Right ventricle myocardium superior (tissue), 1 donor: ENCODE measurements at regions not wholly inside any gene's neighbourhood (a gene's known extent, or its start where the extent isn't known, plus 50 kb on each side); places are given as distances from the start of the nearest gene placed in this dataset.
"Not testable (repeated sequence)": the region's sequence is repeated elsewhere in the genome, so short reads cannot be mapped to it uniquely, and the experiment has no call there.

Experiments used
- ATAC-seq: fragments of 200-7000 bp; cut with Tn5 transposase; one replicate; pipeline ENCODE4 v1.9.1; 2020; ENCODE audit warnings: mild to moderate bottlenecking; ENCODE audit not compliant: poor library complexity
- DNase-seq: peaks from one replicate; pipeline ENCODE4 v3.0.0-alpha.2; 2020
- intact Hi-C: fragments of 100-400 bp; cut with DNase I; formaldehyde crosslinking; loops from one replicate; pipeline ENCODE4 v1.11.2; 2022
- donor health status: DM: no; HTN: yes; CAD: no; lungs with severe emphysema.

GRCh38 chr5:158465086-158465972 lies 606.4 kb upstream of the CLINT1 start:
- ATAC-seq, result no peak
- intact Hi-C loops, result no loop called here
- no peak for DNase-seq

GRCh38 chr5:158464383-158464782 lies 605.4 kb upstream of the CLINT1 start:
- intact Hi-C loops, result no loop called here
- DNase-seq (no peak), ATAC-seq (no peak)

- DNase-seq (peak; percentile 60), ATAC-seq (peak; percentile 53)
- intact Hi-C loops, result no loop called here
Measured at GRCh38 chr5:158463938-158464337, 605.0 kb upstream of the CLINT1 start.

- intact Hi-C loops, result no loop called here
- DNase-seq (no peak), ATAC-seq (no peak)
Measured at GRCh38 chr5:158463188-158463587, 604.2 kb upstream of the CLINT1 start.

GRCh38 chr5:158462349-158463114 lies 603.6 kb upstream of the CLINT1 start:
- ATAC-seq (peak; percentile 44), DNase-seq (peak; percentile 47)
- intact Hi-C loops, result no loop called here

GRCh38 chr5:158461240-158461854 lies 602.4 kb upstream of the CLINT1 start:
- intact Hi-C loops, result no loop called here
- ATAC-seq (peak; percentile 73), DNase-seq (peak; percentile 47)

- DNase-seq (no peak), ATAC-seq (no peak)
- intact Hi-C loops, result no loop called here
Measured at GRCh38 chr5:158458086-158458485, 599.1 kb upstream of the CLINT1 start.

- intact Hi-C loops, result no loop called here
- no peak for DNase-seq
Measured at GRCh38 chr5:158456756-158457155, 597.8 kb upstream of the CLINT1 start.

GRCh38 chr5:158456241-158456640 lies 597.3 kb upstream of the CLINT1 start:
- no peak for ATAC-seq
- intact Hi-C loops, result no loop called here
- DNase-seq, result no peak

More at GRCh38 chr5:158456756-158457155, 597.8 kb upstream of the CLINT1 start:
- ATAC-seq, result no peak

GRCh38 chr5:158451993-158452672 lies 593.2 kb upstream of the CLINT1 start:
- DNase-seq (peak; percentile 52), ATAC-seq (peak; percentile 46)
- intact Hi-C loops, result no loop called here

- ATAC-seq (peak; percentile 92), DNase-seq (peak; percentile 67)
- intact Hi-C loops, result no loop called here
Measured at GRCh38 chr5:158451203-158451992, 592.5 kb upstream of the CLINT1 start.

- intact Hi-C loops, result no loop called here
Measured at GRCh38 chr5:158450751-158451171, 591.8 kb upstream of the CLINT1 start.

GRCh38 chr5:158446761-158447160 lies 587.8 kb upstream of the CLINT1 start:
- ATAC-seq, result not testable (repeated sequence)

More at GRCh38 chr5:158450751-158451171, 591.8 kb upstream of the CLINT1 start:
- ATAC-seq, result no peak
- no peak for DNase-seq

GRCh38 chr5:158439204-158439603 lies 580.3 kb upstream of the CLINT1 start:
- DNase-seq, intact Hi-C loops, ATAC-seq: not testable (repeated sequence)

More at GRCh38 chr5:158446761-158447160, 587.8 kb upstream of the CLINT1 start:
- intact Hi-C loops, DNase-seq: not testable (repeated sequence)

GRCh38 chr5:158436271-158437065 lies 577.5 kb upstream of the CLINT1 start:
- intact Hi-C loops, result no loop called here
- no peak for ATAC-seq

GRCh38 chr5:158435161-158435616 lies 576.2 kb upstream of the CLINT1 start:
- no peak for ATAC-seq
- no peak for DNase-seq
- intact Hi-C loops, result no loop called here

More at GRCh38 chr5:158436271-158437065, 577.5 kb upstream of the CLINT1 start:
- DNase-seq, result no peak

- DNase-seq (no peak), ATAC-seq (no peak)
- intact Hi-C loops, result no loop called here
Measured at GRCh38 chr5:158434749-158435148, 575.8 kb upstream of the CLINT1 start.
